HEK293T (cell line): ENCODE measurements at regions not wholly inside any gene's neighbourhood (a gene's known extent, or its start where the extent isn't known, plus 50 kb on each side); places are given as distances from the start of the nearest gene placed in this dataset.

Source experiments
- CTCF ChIA-PET: fragments of 350-600 bp; formaldehyde crosslinking; extraction: SDS; loops from one replicate; lab custom pipeline; 2021; ENCODE audit warnings: antibody characterized with exemption, inconsistent platforms; lab: Yijun Ruan, JAX
- POLR2A ChIA-PET: fragments of 350-600 bp; formaldehyde crosslinking; extraction: SDS; loops from one replicate; lab custom pipeline; 2020; ENCODE audit warnings: antibody characterized with exemption, inconsistent platforms; lab: Yijun Ruan, JAX
- DNase-seq: peaks from one replicate; pipeline ENCODE4 v3.0.0; 2012; ENCODE audit warnings: mixed read lengths; ENCODE audit errors: extremely low spot score
- ARNT ChIP-seq: fragments of 450-650 bp; IDR thresholded peaks from 2 replicates; pipeline ENCODE4 v1.6.1; 2017; ENCODE audit warnings: mild to moderate bottlenecking
- BHLHE40 ChIP-seq: fragments of 450-650 bp; IDR thresholded peaks from 2 replicates; pipeline ENCODE4 v1.6.1; 2016; ENCODE audit warnings: mild to moderate bottlenecking, moderate library complexity, borderline replicate concordance
- CTBP1 ChIP-seq: fragments of 450-650 bp; IDR thresholded peaks from 2 replicates; pipeline ENCODE4 v1.6.1; 2016; ENCODE audit warnings: borderline replicate concordance
- ELF4 ChIP-seq: fragments of 450-650 bp; IDR thresholded peaks from 2 replicates; pipeline ENCODE4 v1.6.1; 2017; ENCODE audit warnings: antibody characterized with exemption
- FOXA1 ChIP-seq: fragments of 450-650 bp; IDR thresholded peaks from 2 replicates; pipeline ENCODE4 v1.6.1; 2016; ENCODE audit warnings: mild to moderate bottlenecking
- FOXK2 ChIP-seq: fragments of 450-650 bp; IDR thresholded peaks from 2 replicates; pipeline ENCODE4 v1.6.1; 2016; ENCODE audit warnings: mild to moderate bottlenecking
- FOXM1 ChIP-seq: fragments of 450-650 bp; IDR thresholded peaks from 2 replicates; pipeline ENCODE4 v1.6.1; 2017; ENCODE audit warnings: mild to moderate bottlenecking, borderline replicate concordance
- HDGF ChIP-seq: fragments of 450-650 bp; IDR thresholded peaks from 2 replicates; pipeline ENCODE4 v1.6.1; 2017; ENCODE audit warnings: antibody characterized with exemption, borderline replicate concordance
- L3MBTL2 ChIP-seq: fragments of 450-650 bp; conservative IDR thresholded peaks from 2 replicates; pipeline ENCODE4 v1.6.1; 2016; ENCODE audit warnings: mild to moderate bottlenecking
- LEF1 ChIP-seq: fragments of 450-650 bp; IDR thresholded peaks from 2 replicates; pipeline ENCODE4 v1.6.1; 2017; ENCODE audit warnings: mild to moderate bottlenecking, borderline replicate concordance
- NFRKB ChIP-seq: fragments of 450-650 bp; IDR thresholded peaks from 2 replicates; pipeline ENCODE4 v1.6.1; 2016; ENCODE audit warnings: mild to moderate bottlenecking, moderate library complexity
- PKNOX1 ChIP-seq: fragments of 450-650 bp; IDR thresholded peaks from 2 replicates; pipeline ENCODE4 v1.6.1; 2016
- SP1 ChIP-seq: fragments of 450-650 bp; IDR thresholded peaks from 2 replicates; pipeline ENCODE4 v1.6.1; 2017
- SUZ12 ChIP-seq: fragments of 450-650 bp; IDR thresholded peaks from 2 replicates; pipeline ENCODE4 v1.6.1; 2016; ENCODE audit warnings: mild to moderate bottlenecking
- TARDBP ChIP-seq: fragments of 450-650 bp; IDR thresholded peaks from 2 replicates; pipeline ENCODE4 v1.6.1; 2016
- ZNF384 ChIP-seq: fragments of 450-650 bp; IDR thresholded peaks from 2 replicates; pipeline ENCODE4 v1.6.1; 2016

- ChIA-PET POLR2A (no interaction called here), CTCF (interaction anchor here (0.6 kb wide), 1 partner anchor 145 kb away, joined by 4 read pairs; no protein-coding TSS in a partner anchor)
- DNase-seq = no peak
- TF ChIP-seq PKNOX1 = no peak
- no peak for TF ChIP-seq ELF4
- no peak for TF ChIP-seq SP1
- no peak for TF ChIP-seq HDGF
- no peak for TF ChIP-seq ZNF384
- no peak for TF ChIP-seq BHLHE40
- no peak for TF ChIP-seq FOXM1
Measured at GRCh38 chr20:39670988-39671387, 708.8 kb downstream of the DHX35 start.

- DNase-seq = no peak
- ChIA-PET POLR2A (no interaction called here), CTCF (no interaction called here)
- no peak for TF ChIP-seq FOXA1
- no peak for TF ChIP-seq CTBP1
- no peak for TF ChIP-seq FOXM1
- no peak for TF ChIP-seq SP1
- TF ChIP-seq BHLHE40 = no peak
- no peak for TF ChIP-seq TARDBP
- no peak for TF ChIP-seq L3MBTL2
- no peak for TF ChIP-seq SUZ12
- TF ChIP-seq LEF1 = no peak
- no peak for TF ChIP-seq HDGF
- no peak for TF ChIP-seq PKNOX1
- no peak for TF ChIP-seq ARNT
- no peak for TF ChIP-seq NFRKB
- no peak for TF ChIP-seq ZNF384
- TF ChIP-seq ELF4 = no peak
- no peak for TF ChIP-seq FOXK2
Measured at GRCh38 chr20:39669659-39670058, 707.5 kb downstream of the DHX35 start.

- DNase-seq = no peak
- TF ChIP-seq NFRKB (no peak), TARDBP (no peak), ARNT (no peak), ELF4 (no peak), ZNF384 (no peak), BHLHE40 (no peak), SP1 (no peak), FOXK2 (no peak), L3MBTL2 (no peak), FOXM1 (no peak), LEF1 (no peak), CTBP1 (no peak), PKNOX1 (no peak), HDGF (no peak), FOXA1 (no peak)
- ChIA-PET POLR2A (no interaction called here), CTCF (interaction anchor here (0.6 kb wide), 1 partner anchor 265 kb away, joined by 3 read pairs; no protein-coding TSS in a partner anchor)
Measured at GRCh38 chr20:39668038-39668437, 705.9 kb downstream of the DHX35 start.

- no peak for TF ChIP-seq FOXA1
- TF ChIP-seq FOXK2 = no peak
- no peak for TF ChIP-seq ARNT
- TF ChIP-seq SP1 = no peak
- no peak for TF ChIP-seq TARDBP
- TF ChIP-seq ELF4 = no peak
- no peak for TF ChIP-seq FOXM1
- no peak for TF ChIP-seq ZNF384
- TF ChIP-seq CTBP1 = no peak
- CTCF ChIA-PET = no interaction called here
- POLR2A ChIA-PET = no interaction called here
- no peak for DNase-seq
Measured at GRCh38 chr20:39661833-39662232, 699.7 kb downstream of the DHX35 start.

- DNase-seq = no peak
- POLR2A ChIA-PET = no interaction called here
- TF ChIP-seq CTBP1 (no peak), BHLHE40 (no peak), NFRKB (no peak), SUZ12 (no peak), PKNOX1 (no peak), LEF1 (no peak), ARNT (no peak)
- CTCF ChIA-PET = no interaction called here
Measured at GRCh38 chr20:39660965-39661364, 698.8 kb downstream of the DHX35 start.

GRCh38 chr20:39660226-39660625 lies 698.1 kb downstream of the DHX35 start:
- TF ChIP-seq ZNF384 (no peak), BHLHE40 (no peak)
- ChIA-PET CTCF (no interaction called here), POLR2A (no interaction called here)
- DNase-seq = no peak
